ENCODE measurements at regions not wholly inside any gene's neighbourhood (a gene's known extent, or its start where the extent isn't known, plus 50 kb on each side); places are given as distances from the start of the nearest gene placed in this dataset.

DNA sequence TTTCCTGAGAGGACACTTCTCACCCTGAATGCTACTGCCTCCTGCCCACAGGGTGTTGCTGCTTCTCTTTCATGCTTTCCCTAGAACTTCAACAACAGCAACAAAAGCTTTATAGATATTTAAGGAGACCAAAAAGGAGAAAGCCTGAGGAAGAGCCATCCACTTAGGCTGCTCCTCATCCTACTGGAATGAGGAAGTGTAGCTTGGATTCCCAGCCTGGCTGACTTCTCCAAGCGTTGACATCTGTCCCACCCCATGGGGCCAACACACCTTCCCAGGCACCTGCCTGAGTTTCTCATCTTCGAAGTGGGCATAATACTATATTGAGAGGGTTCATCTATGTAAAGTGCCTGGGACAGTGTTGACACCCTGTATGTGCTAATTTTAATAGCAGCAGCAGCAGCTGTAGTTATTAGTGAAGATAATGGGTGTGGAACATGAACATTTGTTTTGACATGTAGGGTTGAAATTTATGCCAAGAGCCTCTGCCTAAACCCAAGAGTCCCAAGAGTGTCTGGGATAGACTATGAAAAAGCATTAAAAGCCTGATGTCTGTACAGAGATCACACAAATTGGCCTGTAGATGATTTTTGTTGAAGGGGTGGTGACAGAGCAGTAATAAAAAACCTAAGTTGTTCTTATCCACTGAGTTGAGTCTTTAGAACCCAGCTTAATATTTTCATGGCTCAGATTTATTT is 96.5 kb upstream of the PIAS1 start:
- Histone ChIP-seq H3K4me3 (ENCODE audit: low read depth, low read length) (no peak overlapping the region), H3K27ac (ENCODE audit: extremely low read depth, low read depth, low read length) (no peak overlapping the region), H3K4me1 (ENCODE audit: control insufficient read depth, insufficient read depth, low read length) (no peaks in the 10 kb centered on the region), H3K36me3 (ENCODE audit: control insufficient read depth in 2 of 2, insufficient read depth in 1 of 2, low read length in 2 of 2) (no peaks in the 10 kb centered on the region), H3K9me3 (ENCODE audit: control insufficient read depth, insufficient read depth, low read depth, low read length) (no peaks in the 10 kb centered on the region)
- no peak for TF ChIP-seq ZNF221 (tag by site-specific recombination; IDR thresholded peaks at IDR 0.05; ENCODE audit: borderline replicate concordance)
- TF ChIP-seq ZNF416 (tag by site-specific recombination; IDR thresholded peaks at IDR 0.05): no peak
- TF ChIP-seq, protein P1, sequence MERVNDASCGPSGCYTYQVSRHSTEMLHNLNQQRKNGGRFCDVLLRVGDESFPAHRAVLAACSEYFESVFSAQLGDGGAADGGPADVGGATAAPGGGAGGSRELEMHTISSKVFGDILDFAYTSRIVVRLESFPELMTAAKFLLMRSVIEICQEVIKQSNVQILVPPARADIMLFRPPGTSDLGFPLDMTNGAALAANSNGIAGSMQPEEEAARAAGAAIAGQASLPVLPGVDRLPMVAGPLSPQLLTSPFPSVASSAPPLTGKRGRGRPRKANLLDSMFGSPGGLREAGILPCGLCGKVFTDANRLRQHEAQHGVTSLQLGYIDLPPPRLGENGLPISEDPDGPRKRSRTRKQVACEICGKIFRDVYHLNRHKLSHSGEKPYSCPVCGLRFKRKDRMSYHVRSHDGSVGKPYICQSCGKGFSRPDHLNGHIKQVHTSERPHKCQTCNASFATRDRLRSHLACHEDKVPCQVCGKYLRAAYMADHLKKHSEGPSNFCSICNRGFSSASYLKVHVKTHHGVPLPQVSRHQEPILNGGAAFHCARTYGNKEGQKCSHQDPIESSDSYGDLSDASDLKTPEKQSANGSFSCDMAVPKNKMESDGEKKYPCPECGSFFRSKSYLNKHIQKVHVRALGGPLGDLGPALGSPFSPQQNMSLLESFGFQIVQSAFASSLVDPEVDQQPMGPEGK (tag by site-specific recombination; IDR thresholded peaks at IDR 0.05): no peak
- TF ChIP-seq BCL6B (tag by site-specific recombination; IDR thresholded peaks at IDR 0.05): no peak
- no peak for TF ChIP-seq ZIC2 (tag by site-specific recombination; IDR thresholded peaks at IDR 0.05)
- TF ChIP-seq ZNF596 (tag by site-specific recombination; IDR thresholded peaks at IDR 0.05): no peak
- no peak for TF ChIP-seq ZNF426 (tag by site-specific recombination; IDR thresholded peaks at IDR 0.05)
- TF ChIP-seq, protein P2, sequence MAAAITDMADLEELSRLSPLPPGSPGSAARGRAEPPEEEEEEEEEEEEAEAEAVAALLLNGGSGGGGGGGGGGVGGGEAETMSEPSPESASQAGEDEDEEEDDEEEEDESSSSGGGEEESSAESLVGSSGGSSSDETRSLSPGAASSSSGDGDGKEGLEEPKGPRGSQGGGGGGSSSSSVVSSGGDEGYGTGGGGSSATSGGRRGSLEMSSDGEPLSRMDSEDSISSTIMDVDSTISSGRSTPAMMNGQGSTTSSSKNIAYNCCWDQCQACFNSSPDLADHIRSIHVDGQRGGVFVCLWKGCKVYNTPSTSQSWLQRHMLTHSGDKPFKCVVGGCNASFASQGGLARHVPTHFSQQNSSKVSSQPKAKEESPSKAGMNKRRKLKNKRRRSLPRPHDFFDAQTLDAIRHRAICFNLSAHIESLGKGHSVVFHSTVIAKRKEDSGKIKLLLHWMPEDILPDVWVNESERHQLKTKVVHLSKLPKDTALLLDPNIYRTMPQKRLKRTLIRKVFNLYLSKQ (tag by site-specific recombination; IDR thresholded peaks at IDR 0.05; ENCODE audit: borderline replicate concordance): no peak
- no peak for TF ChIP-seq ZNF76 (tag by site-specific recombination; IDR thresholded peaks at IDR 0.05; ENCODE audit: borderline replicate concordance, low read depth)
- TF ChIP-seq, protein P3, sequence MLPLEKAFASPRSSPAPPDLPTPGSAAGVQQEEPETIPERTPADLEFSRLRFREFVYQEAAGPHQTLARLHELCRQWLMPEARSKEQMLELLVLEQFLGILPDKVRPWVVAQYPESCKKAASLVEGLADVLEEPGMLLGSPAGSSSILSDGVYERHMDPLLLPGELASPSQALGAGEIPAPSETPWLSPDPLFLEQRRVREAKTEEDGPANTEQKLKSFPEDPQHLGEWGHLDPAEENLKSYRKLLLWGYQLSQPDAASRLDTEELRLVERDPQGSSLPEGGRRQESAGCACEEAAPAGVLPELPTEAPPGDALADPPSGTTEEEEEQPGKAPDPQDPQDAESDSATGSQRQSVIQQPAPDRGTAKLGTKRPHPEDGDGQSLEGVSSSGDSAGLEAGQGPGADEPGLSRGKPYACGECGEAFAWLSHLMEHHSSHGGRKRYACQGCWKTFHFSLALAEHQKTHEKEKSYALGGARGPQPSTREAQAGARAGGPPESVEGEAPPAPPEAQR (tag by site-specific recombination; IDR thresholded peaks at IDR 0.05): no peak
- TF ChIP-seq WT1 (tag by site-specific recombination; IDR thresholded peaks at IDR 0.05): no peak
- TF ChIP-seq HOXD13 (CRISPR knock-in tag; IDR thresholded peaks at IDR 0.05; ENCODE audit: borderline replicate concordance): no peak
- no peak for TF ChIP-seq ZNF133 (tag by site-specific recombination; IDR thresholded peaks at IDR 0.05)
- no peak for TF ChIP-seq ZNF112 (tag by site-specific recombination; IDR thresholded peaks at IDR 0.05)
- no peak for TF ChIP-seq TCF7L2 (IDR thresholded peaks at IDR 0.05; ENCODE audit: borderline replicate concordance, low read depth, low read length)
- TF ChIP-seq ZNF658 (tag by site-specific recombination; IDR thresholded peaks at IDR 0.05): no peak
- CTCF ChIA-PET: interaction anchor here (0.6 kb wide), 2 partner anchors 39 to 97 kb away, joined by 3 read pairs; no protein-coding TSS in a partner anchor
- POLR2A ChIA-PET: interaction anchor here (1.0 to 1.1 kb wide), 2 partner anchors 11 to 97 kb away, joined by 4 read pairs; partner anchors contain the start of gene PIAS1

GRCh38 chr15:67967871-67968431 is 86.2 kb upstream of the PIAS1 start:
- Histone ChIP-seq H3K4me1 (ENCODE audit: control insufficient read depth, insufficient read depth, low read length) (no peaks in the 10 kb centered on the region; the same call in none of the 2 replicates), H3K36me3 (ENCODE audit: control insufficient read depth in 2 of 2, insufficient read depth in 1 of 2, low read length in 2 of 2) (no peaks in the 10 kb centered on the region), H3K4me3 (ENCODE audit: low read depth, low read length) (peak overlapping the region; percentile 33), H3K9me3 (ENCODE audit: control insufficient read depth, insufficient read depth, low read depth, low read length) (no peaks in the 10 kb centered on the region), H3K27ac (ENCODE audit: extremely low read depth, low read depth, low read length) (no peak overlapping the region)
- POLR2A ChIA-PET: interaction anchor here (1.4 to 1.8 kb wide), 3 partner anchors 15 to 86 kb away, joined by 3 to 7 read pairs (median 3); partner anchors contain the start of gene PIAS1
- CTCF ChIA-PET: interaction anchor here (1.6 to 1.7 kb wide), 2 partner anchors 9 to 105 kb away, joined by 4 to 6 read pairs; no protein-coding TSS in a partner anchor
- TF ChIP-seq, protein P4, sequence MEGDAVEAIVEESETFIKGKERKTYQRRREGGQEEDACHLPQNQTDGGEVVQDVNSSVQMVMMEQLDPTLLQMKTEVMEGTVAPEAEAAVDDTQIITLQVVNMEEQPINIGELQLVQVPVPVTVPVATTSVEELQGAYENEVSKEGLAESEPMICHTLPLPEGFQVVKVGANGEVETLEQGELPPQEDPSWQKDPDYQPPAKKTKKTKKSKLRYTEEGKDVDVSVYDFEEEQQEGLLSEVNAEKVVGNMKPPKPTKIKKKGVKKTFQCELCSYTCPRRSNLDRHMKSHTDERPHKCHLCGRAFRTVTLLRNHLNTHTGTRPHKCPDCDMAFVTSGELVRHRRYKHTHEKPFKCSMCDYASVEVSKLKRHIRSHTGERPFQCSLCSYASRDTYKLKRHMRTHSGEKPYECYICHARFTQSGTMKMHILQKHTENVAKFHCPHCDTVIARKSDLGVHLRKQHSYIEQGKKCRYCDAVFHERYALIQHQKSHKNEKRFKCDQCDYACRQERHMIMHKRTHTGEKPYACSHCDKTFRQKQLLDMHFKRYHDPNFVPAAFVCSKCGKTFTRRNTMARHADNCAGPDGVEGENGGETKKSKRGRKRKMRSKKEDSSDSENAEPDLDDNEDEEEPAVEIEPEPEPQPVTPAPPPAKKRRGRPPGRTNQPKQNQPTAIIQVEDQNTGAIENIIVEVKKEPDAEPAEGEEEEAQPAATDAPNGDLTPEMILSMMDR (tag by site-specific recombination; IDR thresholded peaks at IDR 0.05): no peak; the same call in 1 of the 2 replicates
- TF ChIP-seq ZFHX2 (tag by site-specific recombination; conservative IDR thresholded peaks at IDR 0.05) (peak; percentile 96), ZBTB8A (tag by site-specific recombination; IDR thresholded peaks at IDR 0.05) (peak; percentile 47; the same call in 1 of the 2 replicates), ZNF600 (tag by site-specific recombination; IDR thresholded peaks at IDR 0.05) (peak; percentile 85), ZNF24 (tag by site-specific recombination; IDR thresholded peaks at IDR 0.05) (no peak), SP3 (tag by site-specific recombination; IDR thresholded peaks at IDR 0.05) (peak; percentile 51), FEZF1 (tag by site-specific recombination; IDR thresholded peaks at IDR 0.05) (no peak)
- TF ChIP-seq, protein P5, sequence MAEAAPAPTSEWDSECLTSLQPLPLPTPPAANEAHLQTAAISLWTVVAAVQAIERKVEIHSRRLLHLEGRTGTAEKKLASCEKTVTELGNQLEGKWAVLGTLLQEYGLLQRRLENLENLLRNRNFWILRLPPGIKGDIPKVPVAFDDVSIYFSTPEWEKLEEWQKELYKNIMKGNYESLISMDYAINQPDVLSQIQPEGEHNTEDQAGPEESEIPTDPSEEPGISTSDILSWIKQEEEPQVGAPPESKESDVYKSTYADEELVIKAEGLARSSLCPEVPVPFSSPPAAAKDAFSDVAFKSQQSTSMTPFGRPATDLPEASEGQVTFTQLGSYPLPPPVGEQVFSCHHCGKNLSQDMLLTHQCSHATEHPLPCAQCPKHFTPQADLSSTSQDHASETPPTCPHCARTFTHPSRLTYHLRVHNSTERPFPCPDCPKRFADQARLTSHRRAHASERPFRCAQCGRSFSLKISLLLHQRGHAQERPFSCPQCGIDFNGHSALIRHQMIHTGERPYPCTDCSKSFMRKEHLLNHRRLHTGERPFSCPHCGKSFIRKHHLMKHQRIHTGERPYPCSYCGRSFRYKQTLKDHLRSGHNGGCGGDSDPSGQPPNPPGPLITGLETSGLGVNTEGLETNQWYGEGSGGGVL (tag by site-specific recombination; IDR thresholded peaks at IDR 0.05): peak; percentile 70

All from HEK293 (cell line).